WI38 (cell line): ENCODE measurements at regions not wholly inside any gene's neighbourhood (a gene's known extent, or its start where the extent isn't known, plus 50 kb on each side); places are given as distances from the start of the nearest gene placed in this dataset.

Experiments
- H3K4me3 ChIP-seq: 2 replicates; pipeline ENCODE4 v1.5.1; 2011; ENCODE audit warnings: low read depth, mild to moderate bottlenecking, control low read depth, low read length
- CTCF ChIP-seq: IDR thresholded peaks from 2 replicates; pipeline ENCODE4 v1.5.1; 2012; ENCODE audit warnings: low read depth, mild to moderate bottlenecking, control low read depth, low read length

DNA sequence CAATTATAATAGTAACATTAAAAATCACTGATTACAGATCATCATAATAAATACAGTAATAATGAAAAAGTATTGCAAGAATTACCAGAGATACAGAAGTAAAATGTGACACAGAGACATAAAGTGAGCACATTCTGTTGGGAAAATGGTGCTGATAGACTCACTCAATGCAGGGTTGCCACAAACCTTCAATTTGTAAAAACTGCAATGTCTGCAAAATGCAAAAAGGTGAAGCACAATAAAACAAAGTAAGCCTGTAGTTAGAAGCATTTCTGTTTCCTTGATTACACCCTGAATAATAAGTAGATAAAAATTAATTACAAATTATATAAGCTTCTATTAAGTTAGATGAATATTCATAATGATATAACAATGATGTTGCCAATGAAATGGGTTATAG is 736.2 kb upstream of the CHD1 start:
- TF ChIP-seq CTCF = no peak
- no peak overlapping the region for H3K4me3 ChIP-seq

DNA sequence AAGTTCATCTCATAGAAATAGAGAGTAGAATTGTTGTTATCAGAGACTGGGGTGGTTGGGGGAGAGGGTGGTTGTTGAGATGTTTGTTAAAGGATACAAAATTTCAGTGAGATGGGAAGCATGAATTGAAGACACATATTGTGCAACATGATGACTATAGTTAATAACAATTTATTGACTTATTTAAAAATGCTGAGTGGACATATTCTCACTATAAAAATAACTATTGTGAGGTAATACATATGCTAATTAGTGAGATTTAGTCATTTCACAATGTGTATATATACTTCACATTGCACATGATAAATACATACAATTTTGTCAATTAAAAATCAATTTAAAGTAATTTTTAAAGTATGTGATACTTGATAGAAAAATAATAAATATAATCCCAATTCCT is 722.5 kb upstream of the CHD1 start:
- H3K4me3 ChIP-seq = no peak overlapping the region
- TF ChIP-seq CTCF = no peak

DNA sequence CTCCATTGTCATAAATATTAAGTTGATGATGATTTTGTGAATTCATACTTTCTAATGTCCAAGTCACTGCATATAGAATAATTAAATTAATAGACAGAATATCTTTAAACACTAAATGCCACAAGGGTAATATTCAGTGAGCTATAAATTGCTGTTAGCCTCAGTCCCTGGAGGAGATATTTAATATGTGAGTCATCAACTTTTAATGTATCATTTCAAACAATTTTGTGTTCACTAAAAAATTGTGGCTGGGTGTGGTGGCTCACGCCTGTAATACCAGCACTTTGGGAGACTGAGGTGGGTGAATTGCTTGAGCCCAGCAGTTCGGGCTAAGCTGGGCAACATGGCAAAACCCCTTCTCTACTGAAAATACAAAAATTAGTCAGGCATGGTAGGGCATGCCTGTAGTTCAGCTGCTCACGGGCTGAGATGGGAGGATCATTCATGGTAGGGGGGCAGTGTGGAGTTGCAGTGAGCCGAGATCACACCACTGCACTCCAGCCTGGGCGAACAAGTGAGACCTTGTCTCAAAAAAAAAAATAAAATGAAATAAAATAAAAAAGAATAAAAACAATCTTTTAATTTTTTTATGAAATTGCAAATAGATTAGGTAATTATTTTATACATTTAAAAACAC is 717.3 kb upstream of the CHD1 start:
- TF ChIP-seq CTCF = no peak
- H3K4me3 ChIP-seq = no peak overlapping the region

- TF ChIP-seq CTCF = no peak
- no peak overlapping the region for H3K4me3 ChIP-seq
Measured at GRCh38 chr5:99644822-99645221, 716.0 kb upstream of the CHD1 start.

DNA sequence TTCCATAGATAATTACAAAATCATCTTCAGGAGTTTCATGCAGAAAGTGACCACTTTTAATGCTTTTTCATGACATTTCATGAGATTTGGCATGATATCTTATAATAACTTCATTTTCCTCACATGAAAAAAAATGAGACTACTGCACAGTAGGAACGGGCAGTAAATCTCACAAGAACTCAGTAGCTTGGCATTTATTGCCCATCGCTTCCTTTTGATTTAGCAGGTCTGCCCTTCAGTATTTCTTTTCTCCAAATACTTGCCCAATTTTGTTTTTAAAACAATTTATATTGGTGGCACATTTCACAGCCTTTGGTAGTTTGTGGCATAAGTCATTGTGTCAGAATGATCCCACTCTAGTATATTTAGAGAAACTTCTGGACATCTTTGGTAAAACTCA is 711.8 kb upstream of the CHD1 start:
- no peak overlapping the region for H3K4me3 ChIP-seq
- TF ChIP-seq CTCF = no peak

DNA sequence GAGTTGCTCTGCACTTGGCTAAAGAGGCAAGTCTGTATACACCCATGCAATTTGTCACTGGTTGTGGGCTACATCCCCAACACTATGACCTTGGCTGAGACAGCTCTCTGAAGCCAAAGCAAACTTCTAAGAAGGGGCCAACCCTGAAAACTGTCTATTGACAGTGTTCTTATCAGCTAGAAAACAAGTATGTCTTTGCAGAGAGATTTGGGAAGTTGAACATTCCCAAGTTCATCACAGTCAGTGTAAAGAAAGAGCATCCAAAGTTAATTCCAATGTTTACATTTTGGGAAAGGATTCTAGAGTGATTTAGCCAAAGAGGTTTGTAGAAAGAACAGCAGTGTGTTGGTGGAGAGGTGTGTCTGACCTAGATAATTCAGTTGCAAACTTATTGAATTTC is 711.1 kb upstream of the CHD1 start:
- no peak overlapping the region for H3K4me3 ChIP-seq
- no peak for TF ChIP-seq CTCF

GRCh38 chr5:99636663-99637062 is 707.9 kb upstream of the CHD1 start:
- no peak for TF ChIP-seq CTCF
- no peak overlapping the region for H3K4me3 ChIP-seq
